NOMO-1 treated with dmso at 0.1 percent for 144 hours (cell line): ENCODE measurements at regions not wholly inside any gene's neighbourhood (a gene's known extent, or its start where the extent isn't known, plus 50 kb on each side); places are given as distances from the start of the nearest gene placed in this dataset.

Experiments used
- DNase-seq: peaks from one replicate; lab custom pipeline; 2025; ENCODE audit not compliant: unreplicated experiment; lab: John Stamatoyannopoulos, UW

DNA sequence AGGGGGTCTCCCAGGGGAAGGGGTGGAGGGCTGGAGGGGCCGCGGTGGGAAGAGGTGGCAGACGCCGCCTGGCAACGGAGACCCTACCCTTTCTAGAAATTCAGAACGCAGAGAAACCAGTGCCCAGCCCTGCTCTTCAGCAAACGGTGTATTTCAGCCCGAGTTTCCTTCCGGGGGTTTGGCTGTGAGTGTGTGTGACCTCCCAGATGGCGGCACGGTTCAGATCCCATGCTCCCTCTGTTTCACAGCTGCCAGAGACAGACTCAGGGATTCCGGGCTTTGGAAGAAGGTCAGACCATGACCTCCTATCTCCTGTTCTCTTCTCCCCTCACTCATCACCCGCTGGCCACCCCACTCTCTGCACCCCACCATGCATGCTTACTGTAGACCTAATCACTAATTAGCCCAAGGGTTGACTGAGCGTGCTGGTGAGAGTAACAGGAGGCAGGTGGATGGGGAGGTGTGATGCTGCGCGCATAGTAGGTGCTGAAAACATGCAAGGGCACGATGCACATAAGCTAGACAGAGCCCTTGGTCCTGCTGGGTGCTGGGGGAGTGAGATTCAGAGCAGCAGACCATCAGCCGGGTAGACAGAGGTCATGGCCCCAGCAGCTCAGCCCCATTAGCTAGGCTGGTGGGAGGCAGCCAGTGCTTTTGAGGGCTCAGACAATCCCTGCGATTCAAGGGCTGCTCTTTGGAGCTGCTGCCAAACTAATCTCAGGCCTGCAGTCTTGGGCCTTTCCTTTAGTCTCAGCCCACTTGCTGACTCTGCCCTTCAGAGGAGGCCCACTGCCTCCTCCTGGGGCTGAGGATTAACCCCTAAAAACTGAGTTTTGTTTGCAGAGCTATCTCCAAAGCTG is 256.5 kb upstream of the CADM1 start:
- no peak for DNase-seq

DNA sequence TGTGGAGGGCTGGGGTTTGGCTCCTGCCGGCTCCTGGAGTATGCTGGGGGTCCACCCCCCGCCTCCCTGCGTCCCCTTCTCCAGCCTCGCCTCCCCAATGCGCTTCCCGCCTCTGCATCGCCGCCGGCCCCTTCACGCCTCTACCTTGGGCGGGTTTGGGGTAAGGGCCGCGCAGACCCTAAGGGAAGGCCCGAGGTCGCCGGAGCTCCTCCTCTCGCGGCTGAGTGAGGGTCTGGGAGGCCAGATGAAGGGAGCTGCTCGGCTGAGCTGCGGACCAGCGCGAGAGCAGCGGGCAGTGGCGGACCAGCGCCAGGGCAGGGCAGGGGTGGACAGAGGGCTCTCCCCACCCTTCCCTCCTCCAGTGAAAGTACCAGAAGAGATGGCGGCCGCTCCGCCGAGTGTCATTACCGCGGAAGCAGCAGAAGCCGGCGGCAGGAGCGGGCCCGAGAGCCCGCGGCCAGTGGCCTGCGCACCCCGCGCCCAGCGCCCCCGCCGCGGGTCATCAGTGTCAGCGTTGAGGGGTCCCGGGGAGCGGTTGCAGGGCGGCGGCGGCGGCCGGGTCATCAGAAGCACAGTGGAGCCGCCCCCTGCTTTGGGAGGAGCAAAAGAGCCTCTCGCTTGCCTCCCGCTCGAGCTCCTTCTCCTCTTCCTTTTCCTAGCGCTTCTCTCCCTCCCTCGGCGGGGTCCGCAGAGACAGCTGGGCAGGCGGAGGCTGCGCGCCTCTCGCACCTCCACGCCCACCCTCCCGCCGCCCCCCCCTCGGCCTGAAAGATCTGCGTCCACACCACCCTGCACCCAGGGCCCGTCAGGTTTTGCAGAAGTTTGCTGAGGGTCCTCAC is 255.6 kb upstream of the CADM1 start:
- DNase-seq = no peak

DNA sequence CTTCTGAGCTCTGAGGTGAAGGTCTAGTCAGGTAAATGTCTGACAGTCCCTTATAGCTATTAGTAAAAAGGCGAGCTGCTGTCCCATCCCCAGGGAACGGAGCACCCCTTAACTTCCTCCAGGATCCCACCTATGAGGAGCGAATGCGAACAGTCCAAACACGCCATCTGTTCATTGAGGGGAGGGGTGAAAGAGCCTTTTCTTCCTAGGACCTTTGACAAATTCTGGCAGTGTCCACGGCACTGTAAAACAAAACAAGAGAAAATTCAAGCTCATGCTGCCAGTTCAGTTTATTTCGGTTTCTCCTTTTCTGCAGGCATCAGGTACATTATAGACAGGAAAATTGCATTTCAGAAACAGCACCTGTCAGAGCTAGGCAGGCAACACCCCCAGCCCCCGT is 253.8 kb upstream of the CADM1 start:
- DNase-seq = no peak

DNA sequence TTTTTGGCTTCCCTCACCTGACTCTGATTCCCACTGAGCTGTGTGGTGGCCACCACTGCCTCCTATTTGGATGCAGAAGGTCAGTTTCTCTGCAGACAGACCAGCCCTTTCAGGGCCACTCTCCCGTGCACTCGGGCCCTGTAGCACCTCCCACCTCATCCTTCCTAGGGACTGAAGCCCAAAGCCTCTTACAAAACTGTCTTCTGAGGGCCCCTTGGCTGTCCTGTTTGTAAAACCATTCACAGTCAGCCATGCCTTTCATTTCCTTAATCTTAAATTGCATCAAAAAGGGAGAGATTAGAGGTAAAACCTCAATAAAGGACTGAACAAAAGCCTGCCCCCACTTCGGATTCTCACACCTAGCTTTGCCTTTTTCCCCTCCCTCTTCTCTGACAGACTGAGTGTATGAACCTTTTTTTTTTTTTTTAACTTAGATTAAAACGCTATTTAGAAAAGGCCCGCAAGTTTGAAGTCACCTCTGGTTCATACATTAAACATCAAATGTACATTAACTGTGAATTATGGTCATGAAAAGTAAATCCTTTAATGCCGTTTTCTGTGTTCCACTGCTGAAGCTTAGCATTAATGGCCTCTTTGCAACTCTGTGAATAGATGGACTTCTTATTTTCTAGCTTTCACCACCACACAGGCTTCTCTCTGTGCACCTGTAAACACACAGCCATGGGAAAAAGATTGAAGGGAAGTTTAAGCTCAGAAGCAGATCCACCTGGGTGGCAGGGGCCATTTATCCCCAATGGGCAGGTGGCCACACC is 247.2 kb upstream of the CADM1 start:
- no peak for DNase-seq

DNA sequence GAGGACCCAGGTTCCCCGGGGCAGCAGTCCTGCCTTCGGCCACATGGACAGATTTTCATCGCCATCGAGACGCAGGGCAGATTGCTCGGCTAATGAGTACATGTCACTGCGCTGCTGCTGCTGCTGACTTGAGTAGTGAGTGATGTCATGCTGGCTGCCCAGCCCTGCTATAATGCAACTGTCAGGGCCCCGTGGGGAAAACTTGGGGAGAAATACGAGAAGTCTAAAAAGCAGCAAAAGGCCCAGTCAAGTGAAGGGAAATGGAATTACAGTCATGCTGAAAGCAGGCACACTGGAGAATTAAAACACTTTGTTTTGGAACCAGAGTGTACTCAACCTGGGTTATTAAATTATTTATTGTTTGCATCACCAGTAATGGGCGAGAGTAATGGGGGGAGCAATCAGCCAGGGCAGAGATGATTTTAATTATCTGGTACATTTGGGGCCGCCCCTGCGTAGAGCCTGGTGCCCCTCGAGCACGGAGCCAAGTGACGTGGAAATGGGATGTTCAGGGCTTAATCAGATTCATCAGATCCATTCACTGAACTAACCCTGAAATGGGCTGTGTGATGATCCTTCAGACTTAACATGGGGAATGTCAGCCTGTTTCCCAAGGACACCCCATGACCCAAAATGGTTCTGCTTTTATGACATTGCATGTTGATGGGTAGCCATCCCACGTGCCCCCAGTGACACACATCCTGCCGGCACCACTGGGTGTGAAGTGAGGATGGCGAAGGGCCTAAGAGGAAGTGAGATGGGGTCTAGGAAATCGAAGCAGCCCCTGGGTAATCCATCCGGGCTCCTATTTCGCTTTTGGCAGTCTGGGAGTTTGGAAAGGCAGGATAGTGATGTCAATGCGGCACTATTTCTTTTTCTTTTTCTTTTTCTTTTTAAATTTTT is 241.6 kb upstream of the CADM1 start:
- DNase-seq = no peak

DNA sequence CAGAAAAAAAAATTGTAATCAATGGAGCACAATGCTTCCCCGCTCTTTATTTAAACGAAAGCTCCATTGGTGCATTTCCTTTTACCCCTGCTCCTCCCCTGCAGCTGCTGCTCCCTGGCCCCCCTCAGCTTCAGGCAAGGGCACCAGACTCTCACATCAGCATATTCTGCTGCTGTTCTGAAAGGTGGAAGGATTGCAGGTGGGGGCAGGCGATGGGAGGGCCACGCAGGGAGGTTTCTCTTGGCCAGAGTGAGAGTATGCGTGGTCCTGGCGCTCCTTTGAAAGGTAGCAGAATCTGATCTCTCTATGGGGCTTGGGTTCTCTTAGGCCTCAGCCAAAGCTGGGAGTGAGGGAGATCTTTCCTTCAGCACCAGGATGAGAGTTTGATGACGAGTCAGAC is 240.9 kb upstream of the CADM1 start:
- DNase-seq = no peak

DNA sequence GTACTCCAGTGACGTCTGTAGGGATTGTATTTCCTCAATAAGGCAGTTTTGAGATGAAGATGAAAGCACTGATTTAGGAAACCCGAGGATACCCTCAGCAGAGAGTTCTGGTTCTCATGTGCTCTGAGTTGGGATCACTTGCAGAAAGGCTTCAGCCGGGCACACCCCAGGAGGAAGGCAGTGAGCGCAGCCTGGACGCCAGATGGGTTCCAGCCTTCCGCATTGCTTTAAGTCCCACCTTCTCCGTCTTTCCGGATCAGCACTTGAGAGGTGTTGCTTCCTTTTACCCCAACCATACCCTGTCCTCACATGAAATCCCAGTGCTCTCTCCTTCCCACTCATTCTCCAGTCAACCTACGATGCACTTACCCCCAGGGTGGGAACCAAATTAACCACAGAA is 239.5 kb upstream of the CADM1 start:
- DNase-seq = no peak

DNA sequence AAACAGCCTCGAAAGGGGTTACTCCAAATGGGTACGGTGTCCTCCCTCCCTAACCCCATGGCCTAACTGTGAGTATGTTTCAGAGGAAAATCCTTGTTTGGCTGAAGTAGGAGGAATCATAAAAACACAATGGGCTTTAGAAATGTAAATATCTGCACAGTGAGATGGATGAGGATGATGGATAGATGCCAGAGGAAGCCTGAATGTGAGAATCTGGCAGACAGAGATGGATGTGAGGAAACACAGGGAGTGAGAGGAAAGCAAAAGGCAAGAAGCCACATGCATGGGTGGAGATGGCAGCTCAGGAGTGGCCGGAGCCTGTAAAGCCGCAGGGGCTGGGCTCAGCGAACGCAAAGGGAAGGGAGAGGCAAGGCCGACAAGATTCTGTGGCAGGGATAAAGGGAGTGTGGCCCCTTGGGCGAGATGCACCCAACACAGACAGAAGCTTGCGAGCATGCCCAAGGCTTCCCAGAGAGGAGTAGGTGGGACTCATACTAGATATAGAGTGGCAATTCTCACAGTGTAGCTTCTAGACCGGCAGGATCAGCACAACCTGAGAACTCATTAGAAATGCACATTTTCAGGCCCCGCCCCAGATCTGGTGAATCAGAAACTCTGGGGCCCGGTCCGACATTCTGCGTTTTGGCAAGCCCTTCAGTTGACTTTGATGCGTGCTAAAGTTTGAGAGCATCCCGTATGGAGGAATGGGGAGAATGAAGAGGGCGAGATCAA is 237.3 kb upstream of the CADM1 start:
- DNase-seq = no peak

DNA sequence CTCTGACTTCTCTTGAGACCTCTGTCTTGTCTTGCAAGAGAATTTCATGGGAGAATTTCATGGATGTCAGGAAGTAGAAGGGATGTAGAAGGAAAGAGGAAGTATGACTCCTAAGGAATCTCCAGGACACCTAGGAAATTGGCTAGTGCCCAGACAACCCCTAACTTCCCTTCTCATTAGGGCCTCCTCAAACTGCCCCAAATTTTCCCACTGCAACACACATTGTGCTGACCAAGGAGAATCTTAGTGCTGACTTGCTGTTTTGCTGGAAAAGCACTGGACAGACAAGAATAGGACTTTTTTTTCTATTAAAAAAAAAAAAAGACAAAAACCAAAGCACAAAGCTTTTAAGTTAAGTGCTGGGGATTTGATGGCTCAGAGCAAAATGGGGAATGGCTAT is 236.1 kb upstream of the CADM1 start:
- no peak for DNase-seq

DNA sequence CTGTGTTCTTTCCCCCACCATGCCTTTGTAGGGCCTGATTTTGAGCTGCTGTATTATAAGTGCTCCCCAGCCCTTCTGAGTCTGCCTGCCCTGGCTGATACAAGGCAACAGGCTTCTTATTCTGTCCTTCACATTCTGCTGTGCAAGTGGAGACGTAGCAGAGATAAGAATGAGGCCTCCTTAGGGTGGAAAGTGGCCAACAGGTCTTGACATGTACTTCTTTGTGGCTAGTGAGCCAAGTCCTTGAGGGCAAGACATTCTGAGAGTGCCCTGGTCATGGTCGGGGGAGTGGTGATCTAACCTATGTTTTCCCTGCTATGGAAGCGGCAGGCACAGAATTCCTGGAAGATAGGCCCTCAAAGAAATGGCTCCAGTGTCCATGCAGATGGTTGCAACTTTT is 235.7 kb upstream of the CADM1 start:
- no peak for DNase-seq

DNA sequence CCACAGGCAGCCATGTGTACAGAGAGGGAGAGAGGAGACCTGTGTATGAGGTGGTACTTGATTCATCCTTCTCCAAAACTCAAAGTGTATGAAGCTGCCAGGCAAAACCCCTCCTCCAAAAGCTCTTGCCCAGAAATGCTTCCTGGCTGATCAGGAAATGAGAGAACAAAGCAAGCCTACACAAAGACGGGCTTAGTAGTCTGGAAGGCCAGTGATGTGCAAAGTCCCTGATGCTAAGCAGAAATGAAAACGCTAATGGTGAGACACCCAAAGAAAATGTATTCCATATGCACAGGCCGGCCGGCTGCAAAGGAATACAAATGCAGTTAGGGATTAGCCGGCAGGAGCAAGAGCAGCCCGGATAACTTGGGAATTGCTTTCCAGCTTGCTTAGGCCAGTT is 234.9 kb upstream of the CADM1 start:
- no peak for DNase-seq

DNA sequence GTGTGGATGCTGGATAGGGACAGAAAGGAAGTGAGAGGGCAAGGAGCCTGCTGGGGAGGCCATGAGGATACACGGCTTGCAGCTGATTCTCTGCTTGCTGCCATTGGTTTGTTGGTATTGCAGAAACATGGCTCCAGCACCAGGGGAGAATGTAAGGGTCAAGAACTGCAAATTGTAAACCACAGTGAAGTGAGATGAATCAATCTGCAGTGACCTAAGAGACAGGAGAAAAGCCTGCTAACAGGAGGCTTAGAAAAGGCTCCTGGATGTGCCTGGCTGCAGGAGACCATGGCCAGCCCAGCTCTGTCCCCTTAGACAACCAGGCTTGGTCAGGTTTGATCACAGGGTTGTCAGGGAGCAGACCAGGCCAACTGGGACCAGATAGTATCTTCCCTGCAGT is 233.7 kb upstream of the CADM1 start:
- no peak for DNase-seq

DNA sequence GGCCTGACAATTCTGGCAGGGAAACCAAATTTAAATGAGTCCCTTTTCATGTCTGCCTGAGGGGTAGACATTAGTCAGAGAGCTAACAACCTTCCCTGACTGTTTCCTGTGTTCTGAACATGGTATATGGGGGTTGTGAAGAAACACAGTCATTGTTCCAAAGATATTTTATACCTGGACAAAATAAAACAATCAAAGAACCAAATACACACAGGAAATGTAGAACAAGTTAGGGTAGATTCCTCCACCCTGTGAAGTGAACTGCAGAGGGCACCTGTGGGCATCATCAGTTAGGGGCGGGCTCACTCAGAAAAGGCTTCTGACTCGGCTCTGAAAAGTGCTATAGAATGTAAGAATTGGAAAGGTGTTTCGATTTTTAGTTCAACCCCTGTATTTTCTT is 231.9 kb upstream of the CADM1 start:
- no peak for DNase-seq

DNA sequence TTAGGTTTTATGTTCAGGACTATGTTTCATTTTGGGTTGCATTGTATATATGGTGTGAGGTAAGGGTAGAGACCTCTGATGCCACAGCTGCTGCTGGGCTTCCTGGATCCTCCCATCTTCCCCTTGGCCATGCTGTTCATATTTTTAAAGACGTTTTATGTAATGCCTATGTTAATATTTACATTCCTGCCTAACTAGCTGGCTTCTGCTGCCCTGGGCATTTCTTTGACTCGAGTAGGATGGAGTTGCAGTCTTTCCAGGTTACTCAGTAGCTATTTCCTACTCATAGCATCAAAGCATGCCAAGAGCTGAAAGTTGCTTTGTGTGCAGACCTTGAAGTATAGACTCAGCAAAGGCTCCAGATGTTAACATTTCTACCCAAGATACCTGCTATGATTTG is 220.5 kb upstream of the CADM1 start:
- no peak for DNase-seq

DNA sequence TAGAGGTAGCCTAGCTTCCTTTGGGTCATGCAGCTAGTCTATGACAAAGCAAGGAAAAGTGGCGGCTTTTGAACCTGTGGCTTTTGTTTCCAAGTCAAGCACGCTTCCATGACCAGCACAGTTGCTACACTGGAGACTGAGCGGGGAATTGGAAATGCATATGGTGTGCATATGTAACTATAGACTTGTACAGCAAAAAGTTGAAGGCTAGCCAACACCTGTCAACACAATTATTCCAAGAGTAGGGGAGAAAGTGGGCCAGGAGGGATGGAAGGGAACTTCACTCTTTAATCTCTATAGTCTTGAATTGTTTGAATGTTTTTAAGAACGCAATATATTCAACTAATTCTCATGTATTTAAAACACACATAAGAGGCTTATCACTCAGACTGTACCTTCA is 218.5 kb upstream of the CADM1 start:
- DNase-seq = no peak

DNA sequence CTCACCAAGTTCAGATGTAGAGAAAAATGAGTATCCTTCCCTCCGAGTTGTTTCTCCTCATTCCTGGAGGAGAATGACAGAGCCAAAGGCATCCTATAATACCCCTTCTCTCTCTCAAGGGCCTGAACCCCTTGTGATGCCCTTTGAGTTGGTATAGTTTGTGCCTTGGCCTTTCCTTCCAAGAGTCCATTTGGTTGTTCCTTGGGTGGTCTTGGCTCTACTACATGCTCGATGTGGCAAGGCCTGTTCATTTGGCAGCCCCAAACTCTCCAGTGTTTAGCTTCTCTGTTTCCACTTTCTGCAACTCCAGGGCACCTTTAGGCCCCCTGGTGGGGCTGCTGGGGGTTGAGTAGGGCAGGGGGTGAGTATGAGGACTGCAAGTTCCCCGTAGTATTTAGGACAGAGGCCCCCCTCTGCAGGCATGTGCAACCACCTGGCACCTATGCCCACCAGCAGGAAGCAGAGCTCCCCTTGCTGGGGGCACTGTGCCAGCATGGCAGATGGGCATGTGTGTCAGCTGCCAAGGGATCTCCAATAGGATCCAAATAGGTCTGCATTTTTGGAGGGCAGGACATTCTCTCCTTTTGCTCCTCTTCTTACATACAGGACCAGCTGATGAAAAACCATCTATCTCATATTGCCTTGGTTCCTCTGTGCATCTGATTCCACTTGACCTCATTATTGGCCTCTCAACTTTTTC is 217.2 kb upstream of the CADM1 start:
- no peak for DNase-seq

DNA sequence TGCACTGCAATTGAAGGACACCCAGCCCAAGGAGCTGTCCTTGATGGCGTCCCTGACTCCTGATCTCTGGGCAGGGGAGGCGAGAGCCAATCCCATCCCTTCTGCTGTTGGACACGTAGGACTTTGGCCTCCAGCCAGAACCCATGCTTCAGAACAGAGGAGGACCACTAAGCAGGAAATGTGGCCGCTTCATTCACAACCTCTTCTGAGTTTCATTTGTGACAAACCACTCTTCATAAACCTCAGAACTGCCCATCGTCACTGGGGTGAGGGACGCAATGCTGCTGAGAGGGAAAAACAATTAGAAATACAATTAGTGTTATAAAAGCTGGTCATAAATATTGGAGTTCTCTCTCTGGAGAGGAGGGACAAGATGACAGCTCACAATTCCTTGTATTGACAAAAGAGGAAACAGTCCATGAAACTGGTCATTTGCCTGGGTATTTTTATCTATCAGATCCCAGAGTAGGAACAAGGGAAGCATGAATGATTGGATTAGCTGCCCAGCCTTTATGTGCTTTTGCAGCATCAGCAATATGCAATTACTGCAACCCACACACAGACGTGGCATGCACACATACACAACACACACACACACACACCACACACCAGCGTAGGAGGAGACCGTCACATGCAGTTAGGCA is 216.5 kb upstream of the CADM1 start:
- no peak for DNase-seq

DNA sequence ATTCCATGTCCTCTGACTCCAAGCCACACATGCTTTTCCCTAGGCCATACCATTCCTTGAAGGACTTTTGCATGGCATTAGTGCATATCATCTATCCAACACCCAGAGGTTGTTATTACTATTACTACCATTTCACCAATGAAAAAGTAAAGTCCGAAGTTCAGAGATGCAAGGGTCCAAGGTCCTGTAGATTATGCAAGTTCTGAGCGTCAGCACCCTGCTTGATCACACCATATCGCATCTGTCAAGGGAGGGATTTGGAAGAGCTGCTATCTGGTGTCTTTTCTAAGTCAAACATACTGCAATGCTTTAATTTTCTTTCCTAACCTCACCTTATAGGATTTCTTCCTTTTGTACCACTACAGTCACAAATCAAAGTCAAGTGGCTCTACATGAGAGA is 214.7 kb upstream of the CADM1 start:
- DNase-seq = no peak

DNA sequence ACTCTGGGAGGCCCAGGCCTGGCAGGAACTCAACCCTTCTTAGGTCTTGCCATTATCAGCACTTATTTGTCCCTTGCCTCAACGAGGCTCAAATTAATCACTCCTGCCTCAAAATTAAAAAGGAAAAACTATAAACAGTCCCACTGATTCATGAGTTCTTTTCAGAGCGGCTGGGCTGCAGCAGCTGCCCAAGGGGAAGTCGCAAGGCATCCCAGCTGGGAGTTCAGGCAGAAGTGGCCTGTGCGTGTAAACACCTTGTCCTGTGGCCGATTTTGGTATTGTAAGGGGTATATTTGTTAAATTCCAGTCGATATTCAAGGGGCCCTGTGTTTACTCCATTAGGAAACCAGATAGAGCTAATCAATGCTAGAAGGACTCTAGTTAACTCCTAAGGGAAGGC is 213.9 kb upstream of the CADM1 start:
- no peak for DNase-seq
